Effector CD8-positive, alpha-beta T cell (primary cell): ENCODE measurements at regions not wholly inside any gene's neighbourhood (a gene's known extent, or its start where the extent isn't known, plus 50 kb on each side); places are given as distances from the start of the nearest gene placed in this dataset.
"Not testable (repeated sequence)": the region's sequence is repeated elsewhere in the genome, so short reads cannot be mapped to it uniquely, and the experiment has no call there.

Experiments used
- DNase-seq: peaks from one replicate; lab custom pipeline; 2025; lab: John Stamatoyannopoulos, UW

DNA sequence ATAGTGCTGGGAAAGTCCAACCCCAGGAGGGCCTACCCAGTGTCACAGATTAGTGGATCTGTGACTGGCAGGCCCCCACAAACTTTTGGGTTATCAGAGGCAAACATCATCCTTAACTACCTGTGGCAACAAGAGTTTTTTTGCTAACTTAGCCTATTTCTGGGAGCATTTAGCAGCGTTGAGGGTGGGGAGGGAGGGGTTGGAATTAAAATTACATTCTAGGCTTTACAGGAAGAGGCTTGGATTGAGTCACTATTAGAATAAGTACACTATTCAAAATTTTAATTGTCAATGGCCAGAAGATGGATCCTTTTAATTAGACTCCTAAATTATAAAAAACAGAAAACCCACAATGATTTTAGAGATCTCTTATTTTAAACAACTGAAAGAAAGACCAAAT lies 267.9 kb upstream of the NPSR1 start:
- DNase-seq = no peak

DNA sequence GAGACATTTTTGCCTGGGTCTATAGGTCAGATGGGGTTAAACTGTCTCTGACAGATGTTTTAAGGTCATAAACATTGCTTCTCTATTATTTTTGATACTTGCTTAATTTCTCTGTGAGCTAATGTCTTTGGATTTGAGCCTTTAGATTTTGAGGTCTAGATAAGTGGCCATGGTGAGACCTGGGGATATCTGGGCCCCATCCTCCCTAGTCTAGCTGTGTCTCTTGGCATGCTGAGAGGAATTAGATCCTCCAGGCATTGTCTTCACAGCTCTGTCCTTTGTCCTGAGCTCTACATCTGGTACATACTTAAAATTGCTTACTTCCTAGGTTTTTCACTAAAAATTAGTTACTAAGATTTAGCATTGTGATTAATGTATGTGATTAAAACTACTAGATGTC lies 265.0 kb upstream of the NPSR1 start:
- DNase-seq = no peak

DNA sequence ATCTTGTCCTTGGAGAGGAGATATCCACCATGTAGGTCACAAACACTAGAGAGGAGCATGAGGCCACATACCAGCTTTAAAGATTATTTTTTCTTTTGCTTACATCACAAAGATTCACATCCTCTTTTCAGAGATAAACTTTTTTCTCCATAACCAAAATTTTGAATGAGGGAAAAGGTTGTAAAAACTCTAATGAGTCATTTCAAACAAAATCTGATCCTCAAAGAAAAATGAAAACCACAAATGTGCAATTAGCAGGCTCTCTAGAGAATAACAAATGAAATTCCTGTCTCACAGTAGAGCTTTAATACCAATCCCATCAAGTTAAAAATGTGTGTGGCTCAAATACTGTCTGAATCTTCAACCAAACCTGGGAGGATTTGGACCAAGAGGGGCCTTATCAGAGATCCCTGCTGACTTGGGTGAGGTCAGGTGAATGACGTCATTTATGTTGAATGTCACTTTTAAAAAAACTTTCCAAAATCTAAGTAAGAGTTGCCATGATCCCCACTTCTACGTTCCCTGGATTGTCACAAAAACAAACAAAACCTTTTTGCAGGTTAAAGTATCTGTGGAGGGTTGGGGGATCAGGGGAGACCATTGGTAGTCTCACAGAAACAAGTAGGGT lies 261.5 kb upstream of the NPSR1 start:
- DNase-seq = no peak

DNA sequence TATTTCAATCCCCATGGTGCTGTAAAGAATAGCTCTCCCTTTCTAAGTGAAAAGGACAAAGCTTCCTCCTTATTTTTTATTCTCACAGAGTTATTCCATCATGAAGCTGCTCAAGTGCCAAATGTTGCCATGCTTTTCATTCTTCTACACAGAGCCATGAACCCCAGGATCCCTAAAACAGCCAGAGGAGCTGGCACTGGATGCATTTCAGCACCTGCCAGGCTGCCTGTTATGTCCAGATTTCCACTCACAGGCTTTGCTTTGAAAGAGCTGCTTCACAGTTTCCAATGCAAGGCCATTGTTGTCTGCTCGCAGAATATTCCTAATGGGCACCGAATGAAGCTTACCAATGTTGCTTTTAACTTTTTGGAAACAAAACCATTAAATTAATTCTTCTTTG lies 256.2 kb upstream of the NPSR1 start:
- DNase-seq = no peak

DNA sequence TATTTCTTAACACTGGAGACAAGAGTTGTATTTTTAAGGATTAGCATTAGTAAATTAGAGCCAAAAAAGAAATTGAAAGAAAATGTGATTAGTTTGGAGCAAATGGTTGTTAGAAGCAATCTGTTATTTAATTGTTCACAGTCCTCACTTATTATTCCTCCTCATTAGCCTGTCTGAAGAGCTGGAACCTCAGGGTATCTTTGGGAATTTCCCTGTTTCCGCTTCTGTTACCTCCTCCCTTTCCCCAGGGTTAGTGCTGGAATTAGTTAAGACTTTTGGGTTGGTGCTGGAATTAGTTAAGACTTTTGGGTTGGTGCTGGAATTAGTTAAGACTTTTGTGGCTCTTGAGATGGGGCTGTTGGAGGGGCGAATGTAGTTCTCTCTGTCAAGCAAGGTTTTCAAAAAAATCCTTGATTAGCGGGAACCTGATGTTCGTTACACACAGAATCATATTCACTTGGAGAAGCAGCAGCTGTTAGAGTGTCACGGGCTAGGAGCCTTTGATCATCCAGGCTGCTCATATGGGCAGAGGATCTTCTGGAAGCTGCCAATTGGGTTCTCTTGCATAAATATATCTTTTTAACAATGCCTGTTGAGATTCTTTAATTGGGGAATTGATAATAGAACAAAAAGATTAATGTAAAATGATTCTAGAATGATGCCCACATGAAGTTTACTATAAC lies 251.0 kb upstream of the NPSR1 start:
- no peak for DNase-seq

DNA sequence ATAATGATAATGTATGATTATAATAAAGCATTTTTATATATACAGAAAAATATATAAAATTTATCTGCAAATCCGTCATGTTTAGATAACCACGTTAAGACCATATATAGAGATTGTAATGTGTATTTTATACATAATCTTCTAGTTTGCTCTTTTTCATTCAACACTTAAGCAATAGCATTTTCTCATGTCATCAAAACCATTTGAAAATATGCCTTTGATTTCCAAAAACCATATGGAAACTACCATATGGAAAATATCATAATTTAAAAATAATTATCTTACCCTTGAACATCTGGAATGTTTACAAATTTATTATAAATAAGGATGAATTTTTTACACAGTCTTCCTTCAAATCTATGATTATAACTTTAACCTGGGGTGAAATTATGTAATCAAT lies 250.4 kb upstream of the NPSR1 start:
- no peak for DNase-seq

DNA sequence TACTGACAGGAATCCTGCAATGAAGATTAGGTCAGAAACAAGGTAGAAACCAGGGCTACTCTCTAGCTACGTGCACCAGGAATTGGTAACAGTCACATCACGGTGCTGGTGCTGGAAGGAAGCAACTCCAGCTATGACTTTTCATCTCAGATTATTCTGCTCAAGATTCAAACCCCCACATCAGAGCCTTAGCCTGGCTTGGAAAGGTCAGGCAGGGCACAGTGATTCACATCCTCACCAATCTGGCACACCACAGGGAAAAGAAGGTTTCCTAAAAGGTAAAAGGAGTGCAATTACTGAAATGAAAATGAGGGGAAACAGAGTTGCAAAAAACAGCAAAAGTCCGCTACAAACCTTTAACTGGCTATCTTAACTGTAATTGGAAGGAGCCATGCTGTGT lies 240.2 kb upstream of the NPSR1 start:
- no peak for DNase-seq

DNA sequence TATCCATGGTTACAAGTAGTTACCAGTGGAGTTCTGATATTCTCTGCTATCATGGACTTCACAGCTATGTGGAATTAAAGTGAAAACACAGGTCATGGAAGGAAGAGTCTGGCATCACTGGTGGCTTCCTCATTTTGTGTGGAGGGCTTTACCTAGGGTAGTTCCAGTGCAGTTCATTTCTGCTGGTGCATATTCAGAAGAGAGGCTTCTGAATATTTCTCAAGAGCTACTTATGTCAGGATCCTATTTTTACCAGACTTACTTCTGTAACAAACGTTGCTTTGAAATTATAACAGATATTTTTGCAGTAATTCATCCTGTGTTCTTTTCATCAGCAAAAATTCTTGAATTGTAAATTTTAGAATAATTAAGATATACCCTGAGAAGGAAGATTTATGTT lies 236.5 kb upstream of the NPSR1 start:
- no peak for DNase-seq

DNA sequence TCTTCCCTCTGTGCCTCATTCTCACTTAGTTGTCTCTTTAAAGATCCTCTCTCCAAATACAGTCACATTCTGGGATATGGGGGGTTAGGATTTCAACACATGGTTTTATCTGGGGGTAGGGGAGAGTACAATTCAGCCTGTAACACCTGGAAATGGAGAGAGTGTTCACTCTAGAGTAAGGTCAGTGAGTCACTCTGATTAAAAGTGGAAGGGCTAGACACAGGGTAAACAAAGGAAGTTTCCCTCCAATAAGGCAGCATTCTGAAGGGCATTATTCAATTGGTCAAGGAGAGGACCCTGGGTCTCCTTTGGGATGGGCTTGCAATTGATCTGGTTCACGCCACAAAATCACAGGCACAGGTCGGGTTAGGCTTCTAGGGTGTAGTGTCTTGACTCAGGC lies 232.8 kb upstream of the NPSR1 start:
- DNase-seq = no peak

DNA sequence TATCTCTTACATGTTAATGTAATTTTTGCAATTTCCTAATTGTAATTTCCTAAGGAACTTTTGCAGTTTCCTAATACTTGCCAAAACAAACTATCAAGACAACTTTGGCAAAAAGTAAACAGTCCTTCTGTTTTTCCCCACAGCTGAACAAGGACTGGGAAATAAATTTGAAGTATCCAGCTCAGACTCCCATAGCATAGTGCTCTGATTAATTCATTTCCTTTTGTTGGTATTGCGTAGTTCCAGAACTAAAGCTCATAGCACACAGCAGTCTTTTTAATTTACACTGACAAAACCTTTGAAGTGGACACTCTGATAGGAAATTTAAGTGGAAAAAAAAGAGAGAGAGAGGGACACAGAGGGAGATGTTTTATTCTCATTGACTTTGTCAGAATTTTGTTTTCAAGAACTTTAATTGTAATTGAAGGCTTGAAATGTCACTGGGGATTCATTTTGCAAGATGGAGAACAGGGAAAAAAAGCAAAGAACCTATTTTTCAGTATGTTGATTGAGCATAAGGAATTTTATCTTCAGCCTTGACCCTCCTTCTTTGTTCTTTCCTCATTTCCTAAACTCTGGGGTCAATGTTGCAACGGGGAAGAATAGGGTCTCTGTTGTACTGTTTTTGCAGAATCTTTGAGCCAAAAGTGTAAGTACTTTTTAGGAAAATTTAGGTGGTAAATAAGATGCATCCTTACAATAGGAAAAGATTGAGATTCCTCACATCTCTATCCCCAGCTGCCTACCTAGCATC lies 232.2 kb upstream of the NPSR1 start:
- DNase-seq = no peak

DNA sequence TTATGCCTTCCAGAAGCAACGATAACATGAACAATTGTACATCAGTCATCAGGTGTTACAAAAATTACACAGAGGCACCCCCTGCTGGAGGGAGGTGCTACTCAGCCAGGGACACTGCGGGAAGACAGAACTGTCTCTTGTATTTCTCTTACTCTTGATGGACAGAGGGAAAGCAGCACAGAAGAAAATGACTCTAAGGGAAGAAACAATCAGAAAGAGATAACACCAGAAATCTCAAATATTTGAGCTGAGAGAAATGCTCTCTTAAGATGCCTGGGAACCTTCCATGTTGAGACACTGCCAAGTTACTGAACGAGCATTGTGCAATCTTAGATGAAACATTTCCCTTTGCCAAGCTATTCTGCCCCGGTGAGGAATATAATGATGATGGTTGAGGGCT lies 227.6 kb upstream of the NPSR1 start:
- DNase-seq = no peak

DNA sequence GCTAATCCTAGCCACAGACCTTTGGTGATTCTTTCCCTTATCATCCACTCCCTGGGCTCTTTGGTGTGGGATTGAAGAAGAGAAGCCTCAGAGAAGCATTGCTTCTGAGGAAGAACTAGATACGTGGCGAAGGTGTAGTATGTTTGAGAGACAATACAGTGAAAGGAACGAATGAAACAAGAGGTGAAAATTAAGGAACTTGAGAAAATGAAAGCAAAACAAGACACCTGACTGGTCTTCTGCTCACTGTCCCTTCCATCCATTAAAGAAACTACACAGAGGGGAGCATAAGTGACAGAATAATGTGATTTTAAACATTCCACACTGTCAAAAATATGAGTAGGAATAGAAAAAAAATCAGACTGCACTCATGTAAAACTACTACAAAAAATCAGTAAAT lies 219.6 kb upstream of the NPSR1 start:
- DNase-seq = no peak

DNA sequence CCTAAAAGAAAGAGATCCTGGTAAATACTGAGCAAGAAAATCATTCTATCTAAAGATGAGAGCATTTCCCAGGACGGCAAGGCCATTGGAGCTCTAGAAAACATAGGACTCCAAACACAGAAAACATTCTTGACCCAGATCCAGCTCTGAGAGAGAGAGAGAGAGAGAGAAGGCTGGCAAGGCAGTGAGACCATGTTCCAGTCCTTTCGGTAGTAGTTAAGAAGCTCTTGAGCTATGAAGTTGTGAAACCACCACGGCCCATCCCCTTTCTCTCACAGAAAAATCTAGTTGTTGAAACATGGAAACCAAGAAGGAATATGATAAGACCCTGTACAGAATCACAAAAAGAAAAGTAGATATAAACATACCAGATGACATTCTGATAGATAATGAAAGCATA lies 212.4 kb upstream of the NPSR1 start:
- no peak for DNase-seq

DNA sequence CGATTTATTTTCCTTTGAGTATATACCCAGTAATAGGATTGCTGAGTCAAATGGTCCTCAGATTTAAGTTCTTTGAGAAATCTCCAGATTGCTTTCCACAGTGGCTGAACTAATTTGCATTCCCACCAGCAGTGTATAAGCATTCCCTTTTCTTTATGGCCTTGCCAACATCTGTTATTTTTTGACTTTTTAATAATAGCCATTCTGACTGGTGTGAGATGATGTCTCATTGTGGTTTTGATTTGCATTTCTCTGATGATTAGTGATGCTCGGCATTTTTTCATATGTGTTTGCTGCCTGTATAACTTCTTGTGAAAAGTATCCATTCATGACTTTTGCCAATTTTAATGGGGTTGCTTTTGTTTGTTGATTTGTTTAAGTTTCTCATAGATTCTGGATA lies 209.5 kb upstream of the NPSR1 start:
- DNase-seq = not testable (repeated sequence)

DNA sequence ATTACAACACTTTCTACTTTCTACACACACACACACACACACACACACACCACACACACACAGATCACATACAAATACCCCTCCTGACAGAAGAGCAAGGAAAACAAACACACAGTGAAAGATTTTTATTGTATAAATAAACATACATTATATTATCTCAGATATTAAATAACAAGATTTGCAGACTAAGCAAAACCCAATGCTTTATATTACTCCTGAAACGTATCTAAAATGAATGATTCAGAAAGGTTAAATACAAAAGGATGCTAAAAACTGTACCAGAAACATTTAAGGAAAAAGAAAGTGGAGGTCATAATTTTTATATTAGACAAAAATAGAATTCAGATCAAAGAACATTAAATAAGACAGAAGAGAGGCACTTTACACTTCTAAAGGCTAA lies 208.3 kb upstream of the NPSR1 start:
- no peak for DNase-seq

DNA sequence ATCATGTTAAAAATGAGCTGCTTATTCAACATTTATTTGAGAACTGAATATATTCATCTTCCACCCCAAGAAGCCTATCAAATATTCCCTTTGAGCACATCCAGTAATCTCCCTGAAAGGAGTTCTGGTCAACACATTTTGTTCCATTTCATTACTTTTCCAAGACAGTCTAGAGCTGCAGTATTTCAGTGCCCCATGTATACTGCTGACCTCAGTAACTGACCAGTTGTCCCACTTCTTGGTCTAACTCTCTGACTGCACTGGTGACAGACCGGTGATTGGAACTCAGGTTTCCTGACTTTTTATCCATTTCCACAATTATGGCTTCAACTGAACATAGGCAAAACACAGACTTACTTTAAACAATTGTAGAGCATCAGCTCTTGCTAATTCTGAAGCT lies 206.8 kb upstream of the NPSR1 start:
- no peak for DNase-seq

DNA sequence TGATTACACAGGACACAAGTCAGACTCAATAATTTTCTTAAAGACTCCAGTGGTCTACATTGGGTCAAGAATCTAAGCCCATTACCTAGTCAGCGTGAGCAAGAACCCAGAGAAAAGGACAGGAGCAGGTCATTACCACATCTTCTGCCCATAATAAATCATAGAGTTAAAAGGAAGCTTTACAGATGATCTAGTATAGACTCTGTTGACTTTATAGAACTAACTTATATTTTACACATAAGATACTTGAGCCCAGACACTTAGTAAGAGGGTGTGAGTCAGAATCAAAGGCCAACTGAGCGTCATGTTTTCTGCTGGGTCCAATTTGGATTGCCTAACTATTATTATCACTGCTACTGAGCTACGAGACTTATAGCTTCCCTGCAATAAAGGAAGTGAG lies 206.1 kb upstream of the NPSR1 start:
- no peak for DNase-seq

DNA sequence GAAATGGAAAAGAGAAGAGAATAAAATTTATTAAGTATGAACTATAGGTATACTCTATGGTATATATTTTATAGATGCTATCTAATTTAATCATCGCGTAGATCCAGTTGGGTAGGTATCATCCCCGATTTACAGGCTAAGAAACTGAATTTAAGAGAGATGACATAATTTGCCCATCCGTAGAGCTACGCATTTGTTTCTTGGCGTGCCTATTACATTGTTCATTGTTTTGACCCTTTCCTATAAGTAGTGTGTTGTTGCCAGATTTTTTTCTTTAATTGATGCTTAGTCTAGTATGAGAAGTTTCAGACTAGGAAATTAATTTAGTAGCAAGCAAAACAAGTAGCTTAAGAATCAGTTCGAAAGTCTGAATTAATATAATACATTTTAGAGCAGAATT lies 205.7 kb upstream of the NPSR1 start:
- DNase-seq = no peak

DNA sequence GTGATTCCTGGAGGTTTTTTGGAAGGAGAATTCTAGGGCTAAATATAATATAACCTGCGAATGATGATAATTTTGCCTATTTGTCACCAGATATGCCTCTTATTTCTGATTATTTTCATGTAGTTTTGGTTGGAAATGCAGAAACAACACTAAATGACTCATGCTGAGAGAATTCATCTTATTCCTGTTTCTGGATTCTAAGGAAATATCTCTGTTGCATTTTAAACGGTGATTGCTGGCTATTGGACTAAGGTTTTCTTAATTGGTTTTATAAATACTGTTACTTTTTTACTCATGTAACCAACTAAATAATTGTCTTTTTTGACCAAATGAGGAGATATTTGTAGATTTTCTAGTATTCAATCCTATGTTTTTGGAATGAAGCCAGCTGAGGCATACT lies 204.9 kb upstream of the NPSR1 start:
- no peak for DNase-seq

DNA sequence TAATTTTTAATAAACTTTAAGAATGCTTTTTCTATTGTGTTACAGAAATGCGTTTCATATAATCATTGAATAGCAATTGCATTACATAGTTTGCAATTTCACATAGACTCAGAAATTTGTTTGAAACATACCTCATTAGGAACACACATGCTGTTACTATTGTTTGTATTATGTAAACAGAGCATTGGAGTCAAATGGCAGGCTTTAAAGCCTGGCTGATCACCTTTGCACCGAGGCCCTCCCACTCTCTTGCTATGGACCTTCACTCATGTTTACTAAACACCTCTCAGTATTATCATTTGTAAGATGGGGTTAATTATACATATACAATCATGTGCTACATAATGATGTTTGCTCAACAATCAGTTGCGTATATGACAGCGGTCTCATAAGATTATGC lies 203.6 kb upstream of the NPSR1 start:
- no peak for DNase-seq

DNA sequence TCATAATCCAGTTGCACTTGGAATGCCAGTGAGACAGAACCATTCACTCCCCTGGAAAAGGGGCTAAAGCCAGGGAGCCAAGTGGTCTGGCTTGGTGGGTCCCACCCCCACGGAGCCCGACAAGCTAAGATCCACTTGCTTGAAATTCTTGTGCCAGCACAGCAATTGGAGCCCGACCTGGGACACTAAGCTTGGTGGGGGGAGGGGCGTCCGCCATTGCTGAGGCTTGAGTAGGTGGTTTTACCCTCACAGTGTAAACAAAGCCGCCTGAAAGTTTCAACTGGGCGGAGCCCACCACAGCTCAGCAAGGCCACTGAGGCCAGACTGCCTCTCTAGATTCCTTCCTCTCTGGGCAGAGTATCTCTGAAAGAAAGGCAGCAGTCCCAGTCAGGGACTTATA lies 200.7 kb upstream of the NPSR1 start:
- DNase-seq = no peak

DNA sequence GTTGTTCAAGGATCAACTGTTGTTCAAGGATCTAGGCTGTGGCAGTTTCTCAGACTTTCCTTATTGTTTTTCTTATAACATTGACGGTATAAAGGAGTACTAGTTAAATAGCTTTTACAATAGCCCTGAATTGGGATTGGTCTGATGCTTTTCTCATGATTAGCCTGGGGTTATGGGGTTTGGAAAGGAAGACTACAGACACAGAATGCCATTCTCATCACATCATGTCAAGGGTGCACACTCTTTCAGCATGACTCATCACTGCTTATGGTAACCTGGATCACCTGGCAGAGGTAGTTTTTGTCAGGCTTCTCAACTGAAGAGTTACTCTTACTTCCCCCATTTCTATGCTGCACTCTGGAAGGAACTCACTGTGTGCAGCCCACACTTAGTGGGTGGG lies 194.2 kb upstream of the NPSR1 start:
- DNase-seq = no peak

DNA sequence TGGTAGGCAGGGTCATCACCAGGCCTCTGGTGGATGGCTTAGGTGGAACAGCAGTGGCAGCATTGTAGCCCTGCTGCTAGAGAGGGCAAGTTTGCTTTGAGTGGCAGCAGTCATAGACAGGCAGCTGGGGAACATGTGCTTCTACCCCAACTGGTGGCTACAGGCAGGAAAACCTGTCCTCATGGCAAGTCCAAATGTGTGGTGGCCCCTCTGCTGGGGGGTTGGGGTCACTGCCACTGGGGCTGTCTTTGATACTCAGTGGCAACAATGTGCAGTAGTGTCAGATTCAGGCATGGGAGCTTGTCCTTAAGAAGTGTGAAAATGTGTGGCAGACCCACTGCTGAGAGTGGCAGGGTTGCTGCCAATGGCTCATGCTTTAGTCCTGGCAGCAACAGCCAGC lies 186.2 kb upstream of the NPSR1 start:
- DNase-seq = no peak

DNA sequence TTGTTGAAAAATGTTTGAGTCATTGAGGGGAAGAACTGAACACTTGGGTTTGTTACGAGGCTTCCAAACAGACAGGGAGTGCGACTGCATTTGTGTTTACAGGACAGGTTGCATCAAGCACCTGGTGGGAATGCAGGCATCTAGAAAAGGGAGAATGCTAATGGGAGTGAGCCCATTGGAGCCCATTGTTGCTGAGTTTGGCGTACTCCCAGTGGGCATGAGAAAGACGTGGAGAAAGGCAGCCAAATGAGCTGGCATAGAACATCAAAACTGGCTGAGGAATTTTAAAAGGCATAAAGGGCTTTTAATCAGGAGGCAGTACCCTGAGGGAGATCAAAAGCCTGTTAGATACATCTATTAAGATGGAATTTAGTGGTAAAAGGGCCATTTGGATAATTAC lies 171.6 kb upstream of the NPSR1 start:
- no peak for DNase-seq
